SJCRH30 (cell line): ENCODE measurements at regions not wholly inside any gene's neighbourhood (a gene's known extent, or its start where the extent isn't known, plus 50 kb on each side); places are given as distances from the start of the nearest gene placed in this dataset.

ENCODE experiments used
- DNase-seq, 2 experiments: peaks; one replicate each; pipeline ENCODE4 v3.0.0-alpha.2; 2015 to 2020
- H3K27ac ChIP-seq: fragments of 250-450 bp; sonication (Bioruptor Pico); 2 replicates; pipeline ENCODE4 v1.5.1; 2020; ENCODE audit warnings: mild to moderate bottlenecking, moderate library complexity
- H3K27me3 ChIP-seq: fragments of 250-450 bp; sonication (Bioruptor Pico); 2 replicates; pipeline ENCODE4 v1.5.1; 2020; ENCODE audit warnings: mild to moderate bottlenecking, moderate library complexity
- H3K36me3 ChIP-seq: fragments of 250-450 bp; sonication (Bioruptor Pico); 2 replicates; pipeline ENCODE4 v1.5.1; 2020; ENCODE audit warnings: mild to moderate bottlenecking, moderate library complexity
- H3K4me1 ChIP-seq: fragments of 250-450 bp; sonication (Bioruptor Pico); 2 replicates; pipeline ENCODE4 v1.5.1; 2020; ENCODE audit warnings: mild to moderate bottlenecking, moderate library complexity
- H3K4me3 ChIP-seq: fragments of 250-450 bp; sonication (Bioruptor Pico); 2 replicates; pipeline ENCODE4 v1.5.1; 2020; ENCODE audit warnings: mild to moderate bottlenecking, moderate library complexity
- H3K9me3 ChIP-seq: fragments of 250-450 bp; sonication (Bioruptor Pico); replicated peaks from 2 replicates; pipeline ENCODE4 v1.5.1; 2020; ENCODE audit warnings: mild to moderate bottlenecking, moderate library complexity

- H3K4me1 ChIP-seq = no peaks in the 10 kb centered on the region
- no peak overlapping the region for H3K4me3 ChIP-seq
- no peak for DNase-seq
- H3K36me3 ChIP-seq = no peaks in the 10 kb centered on the region
- no peaks in the 10 kb centered on the region for H3K9me3 ChIP-seq
- peaks cover 14% of the 10 kb centered on the region; the same call in 1 of the 2 replicates for H3K27me3 ChIP-seq
- no peak overlapping the region for H3K27ac ChIP-seq
Observed at GRCh38 chr1:14500912-14501311, 97.6 kb upstream of the KAZN start.

DNA sequence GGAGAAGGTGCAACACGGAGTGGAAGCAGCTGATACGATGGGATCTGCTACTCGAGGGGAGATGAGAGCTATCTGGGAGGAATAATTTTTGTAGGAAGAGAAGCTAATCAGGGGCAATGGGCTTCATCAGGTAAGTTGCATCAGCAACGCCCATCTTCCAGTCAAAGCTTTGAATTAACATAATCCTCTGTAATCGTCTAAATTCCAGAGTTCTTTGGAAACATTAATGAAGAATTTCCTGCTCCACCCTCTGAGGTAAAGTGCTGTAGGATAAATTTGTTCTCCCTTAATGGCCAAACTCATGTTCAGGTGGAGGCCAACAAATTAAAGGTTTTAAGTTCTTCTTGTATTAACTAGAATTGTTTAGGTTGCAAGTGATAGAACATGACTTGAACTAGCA is 94.0 kb upstream of the KAZN start:
- Histone ChIP-seq H3K9me3 (no peaks in the 10 kb centered on the region), H3K27me3 (peaks cover 15% of the 10 kb centered on the region; the same call in 1 of the 2 replicates), H3K27ac (no peak overlapping the region), H3K36me3 (no peaks in the 10 kb centered on the region), H3K4me3 (no peak overlapping the region), H3K4me1 (no peaks in the 10 kb centered on the region)
- no peak for DNase-seq

DNA sequence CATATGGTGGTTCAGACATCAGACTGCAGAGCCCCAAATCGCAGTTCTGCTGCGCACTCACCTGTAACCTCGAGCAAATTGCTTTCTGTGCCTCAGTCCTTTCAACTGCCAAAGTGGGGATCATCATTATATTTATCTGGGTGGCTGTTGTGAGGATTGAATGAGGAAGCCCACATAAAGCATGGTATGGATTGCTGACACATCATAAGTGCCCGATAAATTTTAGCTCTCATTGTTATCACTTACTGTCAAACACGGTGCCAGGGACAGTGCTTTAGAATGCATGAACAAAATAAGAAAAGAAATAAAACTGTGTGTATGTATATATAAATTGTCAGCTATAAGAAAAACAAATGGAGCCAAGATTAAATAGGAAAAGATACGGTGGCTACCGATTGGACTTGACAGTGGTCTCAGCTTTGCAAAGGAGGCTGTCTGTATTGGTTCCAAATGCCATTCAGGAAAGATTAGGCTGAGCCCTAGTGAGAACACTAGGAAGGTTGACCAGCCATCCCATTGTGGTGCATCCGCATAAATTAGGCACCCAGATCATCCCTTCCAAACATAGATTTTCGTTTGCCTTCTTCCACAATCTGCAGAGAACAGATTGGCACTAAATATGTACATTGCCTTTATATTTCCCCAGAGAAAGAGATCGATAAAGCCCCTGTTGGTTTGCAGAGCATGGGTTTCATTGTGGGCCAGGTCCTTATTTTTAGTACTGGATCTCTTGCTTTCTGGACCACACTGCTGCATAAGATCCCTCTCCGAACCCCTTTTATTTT is 91.8 kb upstream of the KAZN start:
- Histone ChIP-seq H3K27me3 (peaks cover 15% of the 10 kb centered on the region; the same call in 1 of the 2 replicates), H3K36me3 (no peaks in the 10 kb centered on the region), H3K27ac (no peak overlapping the region), H3K9me3 (no peaks in the 10 kb centered on the region), H3K4me1 (no peaks in the 10 kb centered on the region), H3K4me3 (no peak overlapping the region)
- DNase-seq = no peak

DNA sequence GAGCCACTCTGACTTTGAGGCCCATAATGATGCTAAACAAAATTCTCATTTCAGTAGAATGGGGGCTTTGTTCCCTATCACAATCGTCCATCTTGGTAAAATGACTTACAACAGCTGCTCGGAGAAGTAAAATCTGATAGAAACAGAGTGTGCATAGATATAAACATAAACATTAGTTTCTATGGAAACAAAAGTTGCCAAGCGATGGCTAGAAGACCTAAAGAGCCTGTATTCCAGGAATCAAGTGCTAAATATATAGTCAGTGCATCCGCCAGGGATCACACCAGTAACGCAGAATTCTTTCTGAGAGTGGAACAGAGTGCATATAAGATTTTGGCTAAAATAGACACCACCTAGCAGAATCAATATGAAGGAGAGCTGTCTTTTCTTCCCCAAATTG is 91.2 kb upstream of the KAZN start:
- Histone ChIP-seq H3K36me3 (no peaks in the 10 kb centered on the region), H3K9me3 (no peaks in the 10 kb centered on the region), H3K27me3 (peaks cover 15% of the 10 kb centered on the region; the same call in 1 of the 2 replicates), H3K27ac (no peak overlapping the region), H3K4me3 (no peak overlapping the region), H3K4me1 (no peaks in the 10 kb centered on the region)
- peak in 1 of 2 experiments; percentile 27 for DNase-seq

DNA sequence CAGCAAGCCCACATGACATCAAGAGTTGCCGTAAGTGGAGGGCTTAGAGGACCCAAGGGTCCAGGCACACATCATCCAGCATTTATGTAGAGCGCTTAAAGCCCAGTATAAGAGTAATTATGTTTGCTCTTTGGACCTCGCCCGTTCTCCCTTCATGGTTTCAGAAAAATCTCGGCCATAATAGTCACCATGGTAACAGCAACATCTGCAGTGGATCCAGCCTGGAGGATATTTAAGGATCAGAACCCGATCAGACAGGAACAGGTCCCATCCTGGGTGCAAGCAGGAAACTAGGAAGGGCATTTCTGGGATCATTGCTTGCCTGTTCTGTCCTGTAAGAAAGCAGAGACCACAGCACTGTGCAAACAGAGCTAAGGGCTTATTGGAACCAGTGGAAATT is 89.9 kb upstream of the KAZN start:
- Histone ChIP-seq H3K9me3 (no peaks in the 10 kb centered on the region), H3K27ac (no peak overlapping the region), H3K36me3 (no peaks in the 10 kb centered on the region), H3K4me3 (no peak overlapping the region), H3K4me1 (no peaks in the 10 kb centered on the region), H3K27me3 (peaks cover 18% of the 10 kb centered on the region)
- no peak for DNase-seq

GRCh38 chr1:14511166-14511680 is 87.3 kb upstream of the KAZN start:
- no peaks in the 10 kb centered on the region for H3K9me3 ChIP-seq
- no peak overlapping the region for H3K27ac ChIP-seq
- DNase-seq = no peak
- no peaks in the 10 kb centered on the region for H3K4me1 ChIP-seq
- no peak overlapping the region for H3K4me3 ChIP-seq
- H3K36me3 ChIP-seq = no peaks in the 10 kb centered on the region
- peaks cover 3% of the 10 kb centered on the region; the same call in 1 of the 2 replicates for H3K27me3 ChIP-seq

- Histone ChIP-seq H3K36me3 (no peaks in the 10 kb centered on the region), H3K27ac (no peak overlapping the region), H3K27me3 (peaks cover 3% of the 10 kb centered on the region; the same call in 1 of the 2 replicates), H3K4me1 (no peaks in the 10 kb centered on the region), H3K4me3 (no peak overlapping the region), H3K9me3 (no peaks in the 10 kb centered on the region)
- no peak for DNase-seq
Observed at GRCh38 chr1:14511796-14512585, 86.5 kb upstream of the KAZN start.

GRCh38 chr1:14513111-14513510 is 85.4 kb upstream of the KAZN start:
- DNase-seq = no peak
- Histone ChIP-seq H3K36me3 (no peaks in the 10 kb centered on the region), H3K9me3 (no peaks in the 10 kb centered on the region), H3K4me1 (no peaks in the 10 kb centered on the region), H3K4me3 (no peak overlapping the region), H3K27me3 (peaks cover 6% of the 10 kb centered on the region; the same call in 1 of the 2 replicates), H3K27ac (no peak overlapping the region)

- H3K36me3 ChIP-seq = no peaks in the 10 kb centered on the region
- H3K27me3 ChIP-seq = peaks cover 9% of the 10 kb centered on the region; the same call in 1 of the 2 replicates
- H3K4me1 ChIP-seq = no peaks in the 10 kb centered on the region
- no peaks in the 10 kb centered on the region for H3K9me3 ChIP-seq
- no peak for DNase-seq
- no peak overlapping the region for H3K4me3 ChIP-seq
- H3K27ac ChIP-seq = no peak overlapping the region
Observed at GRCh38 chr1:14514739-14515138, 83.7 kb upstream of the KAZN start.

DNA sequence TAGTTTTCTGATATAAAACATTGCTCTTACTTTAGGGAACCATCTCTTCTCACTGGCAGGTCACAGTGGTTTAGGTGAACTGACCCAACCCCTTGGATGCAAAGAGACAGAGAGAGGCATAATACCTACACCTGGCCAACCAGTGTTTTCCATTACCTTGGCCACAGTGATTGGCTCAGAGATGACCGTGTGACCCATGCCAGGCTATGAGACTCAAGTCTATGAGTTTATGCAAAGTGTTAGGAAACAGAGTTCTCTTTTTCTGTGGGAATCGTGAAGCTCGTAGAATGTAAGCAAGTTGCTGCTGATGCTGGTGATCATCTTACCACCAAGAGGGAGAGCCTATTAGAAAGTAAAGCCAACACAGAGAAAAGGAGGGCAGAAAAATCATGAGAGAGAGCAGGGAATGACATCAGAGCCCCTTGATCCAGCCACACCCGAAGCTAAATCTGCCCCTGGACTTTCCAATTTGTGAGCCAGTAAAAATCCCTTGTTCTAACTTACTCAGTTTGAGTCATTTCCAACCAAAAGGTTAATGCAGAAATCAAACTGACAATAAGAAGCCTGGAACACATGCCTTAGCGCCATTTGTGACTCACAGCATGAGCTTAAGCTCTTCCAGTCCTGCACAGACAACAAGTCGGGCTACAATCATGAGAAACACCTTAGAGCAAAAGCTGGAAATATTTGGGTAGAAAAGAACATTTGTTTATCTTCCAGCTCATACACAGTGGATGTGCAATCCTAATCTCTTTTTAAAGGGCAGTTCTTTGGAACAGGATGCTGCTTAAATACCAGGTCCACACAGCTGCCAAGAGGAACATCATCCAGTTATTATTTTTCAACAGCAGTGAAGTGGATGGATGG is 81.3 kb upstream of the KAZN start:
- DNase-seq = no peak
- Histone ChIP-seq H3K9me3 (no peaks in the 10 kb centered on the region), H3K4me1 (no peaks in the 10 kb centered on the region), H3K27me3 (peaks cover 16% of the 10 kb centered on the region; the same call in 1 of the 2 replicates), H3K36me3 (no peaks in the 10 kb centered on the region), H3K4me3 (no peak overlapping the region), H3K27ac (no peak overlapping the region)

- Histone ChIP-seq H3K4me3 (no peak overlapping the region), H3K27me3 (peaks cover 16% of the 10 kb centered on the region; the same call in 1 of the 2 replicates), H3K36me3 (no peaks in the 10 kb centered on the region), H3K9me3 (no peaks in the 10 kb centered on the region), H3K27ac (no peak overlapping the region), H3K4me1 (no peaks in the 10 kb centered on the region)
- DNase-seq = no peak
Observed at GRCh38 chr1:14517841-14518180, 80.7 kb upstream of the KAZN start.

DNA sequence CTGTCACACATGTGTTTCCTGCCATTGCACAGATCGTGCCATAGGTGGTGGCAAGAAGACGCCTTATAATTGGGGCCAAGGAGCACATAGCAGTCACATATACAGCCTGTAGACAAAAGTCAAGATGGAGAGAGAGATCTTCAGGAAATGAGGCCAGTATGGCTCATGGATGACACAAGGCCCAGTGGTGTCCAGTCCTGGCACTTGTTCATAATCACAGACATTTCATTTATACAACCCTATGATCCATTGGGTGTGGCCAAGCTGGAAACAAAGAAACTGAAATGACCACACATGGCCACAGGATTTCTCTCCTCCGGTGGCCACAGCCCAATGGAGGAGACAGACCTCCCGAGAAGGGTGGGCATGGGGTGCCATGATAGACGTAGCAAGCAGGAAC is 78.5 kb upstream of the KAZN start:
- DNase-seq = no peak
- no peaks in the 10 kb centered on the region for H3K4me1 ChIP-seq
- no peaks in the 10 kb centered on the region for H3K9me3 ChIP-seq
- H3K27me3 ChIP-seq = peaks cover 16% of the 10 kb centered on the region; the same call in 1 of the 2 replicates
- H3K27ac ChIP-seq = no peak overlapping the region
- no peak overlapping the region for H3K4me3 ChIP-seq
- no peaks in the 10 kb centered on the region for H3K36me3 ChIP-seq

DNA sequence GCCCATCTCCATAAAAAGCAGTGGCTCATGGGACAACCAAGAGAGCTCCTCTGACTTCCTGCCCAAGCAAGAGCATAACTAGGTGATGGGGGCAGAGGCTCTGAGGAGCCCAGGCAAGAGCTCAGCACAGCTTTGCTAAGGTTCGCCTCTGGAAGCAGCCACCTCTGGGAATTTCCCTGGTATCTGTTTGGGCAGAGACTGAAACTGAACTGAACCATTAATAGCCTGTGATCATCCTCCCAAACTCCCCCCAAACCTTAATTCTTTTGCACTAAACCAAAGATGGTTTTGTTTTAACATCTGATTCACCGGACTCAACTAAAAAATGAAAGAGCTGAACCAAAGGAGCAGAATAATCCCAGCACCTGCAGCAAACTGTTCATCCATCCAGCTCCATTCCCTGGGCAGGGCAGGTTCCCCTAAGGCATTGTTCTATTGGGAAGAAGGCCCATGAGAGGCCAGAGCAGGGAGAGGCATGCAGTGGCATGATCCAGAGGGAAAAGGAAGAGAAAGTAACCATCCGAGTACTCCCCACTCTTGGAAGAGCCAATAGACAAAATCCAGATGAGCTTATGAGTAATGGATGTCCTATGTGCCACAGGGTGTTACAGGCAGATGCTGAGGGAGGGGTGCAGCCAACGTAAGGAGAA is 77.8 kb upstream of the KAZN start:
- no peak overlapping the region for H3K27ac ChIP-seq
- H3K36me3 ChIP-seq = no peaks in the 10 kb centered on the region

DNA sequence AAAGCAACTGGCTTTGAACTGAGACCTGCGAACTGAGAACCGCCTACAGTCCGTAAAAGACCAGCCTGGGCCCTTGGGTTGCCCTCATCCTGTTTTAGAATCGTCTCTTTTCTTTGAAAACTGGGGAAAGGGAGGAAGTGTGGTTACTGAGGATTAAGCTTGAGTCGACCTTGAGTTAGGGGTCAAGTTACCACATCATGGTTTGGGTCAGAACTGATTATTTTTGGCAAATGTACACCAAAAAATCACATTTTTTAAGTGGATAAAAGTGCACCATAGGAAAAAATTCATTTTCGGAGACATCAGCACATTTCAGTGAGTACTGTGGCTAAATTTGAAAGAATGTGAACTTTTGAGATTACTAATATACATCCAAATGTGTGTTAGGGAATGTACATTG is 76.9 kb upstream of the KAZN start:
- Histone ChIP-seq H3K27me3 (peaks cover 16% of the 10 kb centered on the region; the same call in 1 of the 2 replicates), H3K27ac (no peak overlapping the region), H3K9me3 (no peaks in the 10 kb centered on the region), H3K4me3 (no peak overlapping the region), H3K4me1 (no peaks in the 10 kb centered on the region), H3K36me3 (no peaks in the 10 kb centered on the region)
- no peak for DNase-seq

More for the DNA sequence above, 77.8 kb upstream of the KAZN start:
- no peaks in the 10 kb centered on the region for H3K9me3 ChIP-seq
- no peak overlapping the region for H3K4me3 ChIP-seq
- H3K27me3 ChIP-seq = peaks cover 16% of the 10 kb centered on the region; the same call in 1 of the 2 replicates
- no peak for DNase-seq
- no peaks in the 10 kb centered on the region for H3K4me1 ChIP-seq
